GM12891 (cell line): ENCODE measurements at regions not wholly inside any gene's neighbourhood (a gene's known extent, or its start where the extent isn't known, plus 50 kb on each side); places are given as distances from the start of the nearest gene placed in this dataset.

Source experiments
- POLR2A ChIP-seq: IDR thresholded peaks from 2 replicates; pipeline ENCODE4 v1.6.1; 2011; ENCODE audit warnings: low read depth, low read length, control low read depth
- POLR2AphosphoS5 ChIP-seq: IDR thresholded peaks from 2 replicates; pipeline ENCODE4 v1.6.1; 2011; ENCODE audit warnings: low read depth, low read length, control low read depth

GRCh38 chr5:125564317-125564975, 818.0 kb upstream of the ZNF608 start:
- TF ChIP-seq POLR2AphosphoS5: no peak
- TF ChIP-seq POLR2A: no peak
